ENCODE measurements at regions not wholly inside any gene's neighbourhood (a gene's known extent, or its start where the extent isn't known, plus 50 kb on each side); places are given as distances from the start of the nearest gene placed in this dataset.
"Not testable (repeated sequence)": the region's sequence is repeated elsewhere in the genome, so short reads cannot be mapped to it uniquely, and the experiment has no call there.

GRCh38 chr10:27388761-27389399, 115.2 kb upstream of the RAB18 start:
- DNase-seq (ENCODE audit: low spot score) = no peak

GRCh38 chr10:27383595-27384542, 120.2 kb upstream of the RAB18 start:
- DNase-seq (ENCODE audit: low spot score) = no peak

DNA sequence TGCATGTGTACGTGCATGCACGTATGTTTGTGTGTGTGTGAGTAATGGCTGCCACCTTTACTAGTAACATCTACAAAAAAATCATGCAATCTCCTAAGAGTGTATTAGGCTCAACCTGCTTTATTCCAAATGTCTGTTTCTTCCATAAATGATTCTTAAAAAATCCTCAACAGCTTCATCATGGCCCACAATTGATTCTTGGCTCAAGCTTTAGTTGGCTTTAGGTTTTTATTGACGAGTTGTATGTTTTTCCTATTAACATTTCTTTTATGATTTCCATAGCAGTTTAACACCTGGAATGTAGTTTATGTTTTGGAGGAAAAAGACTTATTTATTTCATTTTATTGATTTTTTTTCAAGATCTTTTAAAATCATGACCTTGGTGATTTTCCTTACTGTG, 121.9 kb upstream of the RAB18 start:
- no peak for DNase-seq (ENCODE audit: low spot score)

DNA sequence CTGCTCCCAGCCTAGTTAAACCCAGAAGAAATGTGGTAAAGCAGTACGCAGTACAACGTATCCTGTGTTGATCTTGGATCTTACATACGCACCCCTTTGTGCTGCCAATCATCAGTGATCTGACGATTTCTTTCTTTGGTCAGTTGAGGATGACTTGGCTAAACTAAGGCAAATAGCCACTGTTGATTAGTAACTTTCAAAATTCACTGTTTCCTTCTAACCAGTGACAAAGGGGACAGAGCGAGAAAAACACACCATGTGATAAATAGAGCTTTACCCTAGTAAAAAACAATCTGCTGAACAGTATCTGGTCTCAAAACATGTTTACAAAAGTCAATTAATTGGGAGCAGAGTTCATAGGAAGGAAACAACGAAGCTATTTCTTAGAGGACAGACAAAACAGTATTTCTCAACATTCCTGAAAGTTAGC, 123.2 kb upstream of the RAB18 start:
- DNase-seq (ENCODE audit: low spot score) = no peak

DNA sequence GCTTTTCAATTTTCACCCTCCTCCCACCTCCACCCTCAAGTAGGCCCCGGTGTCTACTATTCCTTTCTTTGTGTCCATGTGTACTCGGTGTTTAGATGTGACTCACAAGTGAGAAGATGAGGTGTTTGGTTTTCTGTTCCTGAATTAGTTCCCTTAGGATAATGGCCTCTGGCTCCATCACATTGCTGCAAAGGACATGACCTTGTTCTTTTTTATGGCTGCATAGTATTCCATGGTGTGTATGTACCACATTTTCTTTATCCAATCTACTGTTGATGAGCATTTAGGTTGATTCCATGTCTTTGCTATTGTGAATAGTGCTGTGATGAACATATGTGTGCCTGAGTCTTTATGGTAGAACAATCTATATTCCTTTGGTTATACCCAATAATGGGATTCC, 125.1 kb upstream of the RAB18 start:
- DNase-seq (ENCODE audit: low spot score) = not testable (repeated sequence)

DNA sequence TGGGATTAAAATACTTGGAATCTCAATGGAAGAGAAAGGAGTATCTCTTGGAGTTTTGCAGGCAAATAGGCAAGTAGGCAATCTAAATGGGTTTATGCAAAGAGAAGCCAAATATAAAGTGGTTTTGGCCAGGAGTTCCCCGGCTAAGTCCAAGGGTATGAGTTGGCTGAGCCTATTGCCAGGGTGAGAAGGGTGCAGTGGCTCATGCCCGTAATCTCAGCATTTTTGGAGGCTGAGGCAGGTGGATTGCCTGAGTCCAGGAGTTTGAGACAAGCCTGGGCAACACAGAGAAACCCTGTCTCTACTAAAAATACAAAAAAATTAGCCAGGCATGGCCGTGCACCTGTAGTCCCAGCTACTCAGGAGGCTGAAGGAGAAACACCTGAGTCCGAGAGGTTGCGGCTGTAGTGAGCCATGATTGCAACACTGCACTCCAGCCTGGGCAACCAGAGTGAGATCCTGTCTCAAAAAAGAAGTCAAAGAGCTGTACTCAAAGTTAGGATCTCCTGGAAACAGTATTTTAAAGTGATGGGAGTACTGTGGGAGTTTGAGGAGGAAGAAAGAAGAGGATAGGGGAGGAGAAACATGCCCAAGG, 130.4 kb upstream of the RAB18 start:
- DNase-seq (ENCODE audit: low spot score) = no peak

GRCh38 chr10:27372095-27372494, 131.5 kb upstream of the ACBD5 start:
- no peak for DNase-seq (ENCODE audit: low spot score)

GRCh38 chr10:27371375-27371774, 130.8 kb upstream of the ACBD5 start:
- not testable (repeated sequence) for DNase-seq (ENCODE audit: low spot score)

GRCh38 chr10:27369880-27370279, 129.3 kb upstream of the ACBD5 start:
- DNase-seq (ENCODE audit: low spot score) = no peak

DNA sequence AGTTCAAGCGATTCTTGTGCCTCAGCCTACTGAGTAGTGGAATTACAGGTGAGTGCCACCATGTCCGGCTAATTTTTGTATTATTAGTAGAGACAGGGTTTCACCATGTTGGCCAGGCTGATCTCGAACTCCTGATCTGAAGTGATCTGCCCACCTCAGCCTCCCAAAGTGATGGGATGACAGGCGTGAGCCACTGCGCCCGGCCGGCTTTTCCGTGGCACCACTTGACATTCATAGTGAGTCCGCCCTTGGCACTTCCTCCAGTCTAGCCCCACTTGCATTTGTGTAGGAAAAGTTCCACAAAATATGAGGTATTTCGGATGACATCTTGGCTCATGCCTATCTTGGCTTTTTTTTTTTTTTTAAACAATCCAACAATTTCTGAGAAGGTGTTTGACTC, 128.1 kb upstream of the ACBD5 start:
- no peak for DNase-seq (ENCODE audit: low spot score)

- DNase-seq (ENCODE audit: low spot score) = no peak
These were observed 126.2 kb upstream of the ACBD5 start for GRCh38 chr10:27366769-27367168.

DNA sequence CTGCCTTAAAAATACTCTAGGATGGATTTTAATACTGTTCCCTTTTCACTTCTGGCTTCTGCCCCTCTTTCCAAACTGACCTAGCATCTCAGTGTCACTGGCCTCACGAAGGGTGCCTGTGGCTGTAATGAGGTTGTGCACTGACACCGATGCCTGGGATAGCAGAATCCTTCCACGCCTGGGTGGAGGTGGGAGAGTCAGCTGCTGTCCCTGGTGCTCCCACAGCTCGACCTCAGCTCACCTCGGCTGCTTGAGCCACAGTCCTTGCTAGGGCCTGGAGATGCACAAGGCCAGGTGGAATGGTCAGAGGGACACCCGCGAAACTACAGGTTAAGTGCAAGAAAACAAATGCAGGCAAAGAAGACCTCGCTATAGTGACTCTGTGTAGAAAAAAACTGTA, 123.4 kb upstream of the ACBD5 start:
- DNase-seq (ENCODE audit: low spot score) = no peak

DNA sequence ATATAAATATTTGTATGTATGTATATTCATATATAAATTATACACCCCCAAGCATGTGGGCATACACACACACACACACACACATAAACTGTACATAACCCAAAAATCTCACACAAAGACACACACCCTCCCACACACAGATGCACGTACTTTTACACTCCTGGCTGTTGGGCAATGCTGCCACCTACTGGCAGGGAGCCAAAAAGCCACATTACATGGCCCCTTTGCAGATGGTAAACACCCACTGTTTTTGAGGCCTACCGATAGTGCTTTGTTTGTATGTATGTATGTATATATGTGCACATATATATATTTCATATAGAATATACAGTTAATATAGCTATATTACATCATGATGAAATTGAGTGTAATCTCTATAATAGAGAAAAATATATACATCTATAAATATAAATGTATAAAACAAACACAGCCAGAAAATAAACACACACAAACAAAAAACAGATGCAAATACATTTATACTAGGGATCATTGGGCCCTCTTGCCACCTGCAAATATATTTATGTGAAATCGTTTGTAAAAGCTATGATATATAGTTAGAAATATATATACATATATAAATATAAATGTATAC, 120.1 kb upstream of the ACBD5 start:
- peak; percentile 88 for DNase-seq (ENCODE audit: low spot score)

DNA sequence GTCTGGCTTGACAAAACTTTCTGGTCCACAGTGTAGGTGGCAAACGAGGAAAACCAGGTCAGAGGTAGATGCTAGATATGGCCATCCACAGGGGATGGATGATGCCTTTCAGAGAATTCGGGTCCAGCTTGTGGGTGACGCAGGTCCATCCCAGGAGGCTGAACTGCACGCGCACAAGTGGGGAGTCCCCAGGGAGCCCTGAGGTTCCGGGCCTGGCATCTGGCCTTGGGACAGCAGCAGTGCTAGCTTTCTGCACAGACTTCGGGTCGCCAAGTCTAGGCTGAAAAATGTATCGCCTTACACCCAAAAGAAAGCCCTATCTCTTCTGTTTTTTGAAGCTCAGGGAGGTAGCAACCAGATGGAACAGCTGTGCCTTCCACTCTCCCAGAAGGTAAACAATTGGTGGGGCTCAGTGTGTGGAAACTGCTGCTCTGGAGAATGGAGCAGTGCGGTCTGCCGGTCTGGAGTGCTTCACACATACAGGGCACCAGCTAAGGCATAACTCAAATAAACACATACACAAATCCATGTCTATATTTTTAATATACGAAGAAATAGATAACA, 119.3 kb upstream of the ACBD5 start:
- DNase-seq (ENCODE audit: low spot score) = no peak

DNA sequence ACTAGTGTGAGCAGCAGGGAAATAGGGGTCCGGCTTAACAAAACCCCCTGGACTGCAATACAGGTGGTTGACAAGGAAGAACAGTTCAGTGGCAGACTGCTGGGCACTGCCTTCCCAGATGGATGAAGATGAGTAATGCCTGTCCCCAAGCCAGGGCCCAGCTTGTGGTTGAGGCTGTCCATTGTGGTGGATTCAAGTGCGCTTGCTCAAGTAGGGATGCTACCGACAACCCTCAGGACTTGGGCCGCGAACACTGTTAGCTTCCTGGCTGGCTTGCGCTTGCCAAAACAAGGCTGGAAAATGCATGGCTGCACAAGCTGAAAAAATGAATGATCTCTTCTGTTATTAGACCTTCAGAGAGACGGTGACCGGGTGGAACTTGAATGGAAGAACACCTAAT, 116.1 kb upstream of the ACBD5 start:
- no peak for DNase-seq (ENCODE audit: low spot score)

GRCh38 chr10:27355918-27356573, 115.4 kb upstream of the ACBD5 start:
- DNase-seq (ENCODE audit: low spot score) = no peak

GRCh38 chr10:27354643-27355270, 114.2 kb upstream of the ACBD5 start:
- peak; percentile 3 for DNase-seq (ENCODE audit: low spot score)

- DNase-seq (ENCODE audit: low spot score) = not testable (repeated sequence)
These were observed 113.5 kb upstream of the ACBD5 start for GRCh38 chr10:27354100-27354499.

DNA sequence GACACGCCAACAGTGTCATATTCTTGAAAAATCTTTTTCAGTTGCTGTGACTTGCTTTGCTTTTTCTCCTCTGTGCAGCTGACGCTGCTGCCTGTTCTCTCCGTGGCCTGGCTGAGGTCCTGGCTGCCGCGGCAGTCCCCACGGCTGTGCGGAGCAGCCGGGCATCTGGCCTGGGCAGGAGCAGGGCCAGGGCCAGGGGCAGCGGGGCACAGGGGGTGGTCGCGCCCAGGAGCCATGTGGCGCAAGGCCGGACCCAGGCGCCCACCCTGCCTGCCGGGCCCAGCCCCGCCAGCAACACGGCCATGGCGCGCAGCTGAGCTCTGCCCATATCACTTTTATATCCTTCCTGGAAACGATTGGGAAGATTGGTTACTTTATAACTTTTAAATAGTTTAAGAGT, 109.4 kb upstream of the ACBD5 start:
- no peak for DNase-seq (ENCODE audit: low spot score)

DNA sequence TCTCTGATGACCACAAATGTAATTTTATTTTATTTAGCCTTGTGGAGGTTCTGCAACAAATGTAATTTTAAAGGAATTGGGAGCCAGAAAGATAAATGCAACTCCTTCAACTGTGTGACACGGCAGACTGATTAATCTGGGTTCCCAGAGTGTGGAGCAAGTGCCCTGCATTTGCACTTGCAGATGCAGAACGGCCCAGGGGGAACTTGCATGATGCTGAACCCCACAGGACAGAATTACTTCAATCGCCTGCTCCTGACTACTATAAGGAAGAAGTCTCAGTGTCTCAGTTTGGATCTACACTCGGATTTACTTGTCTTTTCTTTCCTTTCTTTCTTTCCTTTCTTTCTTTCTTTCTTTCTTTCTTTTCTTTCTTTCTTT, 107.2 kb upstream of the ACBD5 start:
- DNase-seq (ENCODE audit: low spot score) = not testable (repeated sequence)

DNA sequence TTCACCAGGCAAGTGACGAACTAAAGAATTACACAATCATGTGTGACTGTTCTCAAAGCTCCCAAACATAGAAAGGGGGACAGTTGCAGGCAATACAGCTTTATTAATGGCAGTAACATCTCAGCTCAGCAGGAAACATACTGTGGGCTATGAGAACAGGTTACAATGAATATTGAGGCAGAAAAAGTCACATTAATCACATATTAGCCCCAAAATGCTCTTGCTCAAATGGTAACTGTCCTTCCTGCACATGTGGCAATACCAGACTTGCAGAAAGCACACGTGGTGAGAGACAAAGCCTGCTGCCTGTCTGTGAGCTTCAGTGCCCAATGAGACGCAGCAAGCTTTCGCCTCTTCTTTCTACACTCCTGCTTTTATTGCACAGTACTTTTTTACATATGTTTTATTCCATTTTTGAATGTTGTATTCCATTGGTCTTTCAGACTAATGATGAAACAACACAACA, 104.9 kb upstream of the ACBD5 start:
- no peak for DNase-seq (ENCODE audit: low spot score)

All from CD4-positive, alpha-beta T cell treated with Interleukin-2 at 100 ng/mL for 4 hours (primary cell).